ENCODE measurements at regions not wholly inside any gene's neighbourhood (a gene's known extent, or its start where the extent isn't known, plus 50 kb on each side); places are given as distances from the start of the nearest gene placed in this dataset.

GRCh38 chr12:88255847-88256246 is 113.7 kb downstream of the TMTC3 start:
- POLR2A ChIA-PET, result no interaction called here
- intact Hi-C loops (cut with micrococcal nuclease; ENCODE audit: unreplicated experiment), result no loop called here
- no peaks in the 10 kb centered on the region for H3K36me3 ChIP-seq (ENCODE audit: control insufficient read depth, insufficient read depth, low read length)
- Mint-ChIP-seq H3K9me3 (ENCODE audit: unreplicated experiment) (peaks cover 12% of the 10 kb centered on the region), H3K4me3 (ENCODE audit: unreplicated experiment) (no peak overlapping the region), H3K4me1 (ENCODE audit: low read depth, unreplicated experiment) (no peaks in the 10 kb centered on the region), H3K27me3 (ENCODE audit: insufficient read depth, unreplicated experiment) (no peaks in the 10 kb centered on the region), H3K27ac (ENCODE audit: unreplicated experiment) (no peak overlapping the region), H3K36me3 (ENCODE audit: insufficient read depth, unreplicated experiment) (no peaks in the 10 kb centered on the region)
- H3K9me3 ChIP-seq, result no peaks in the 10 kb centered on the region
- no peak for DNase-seq
- H3K4me3 ChIP-seq (ENCODE audit: low read depth, low read length), result no peak overlapping the region
- CTCF ChIA-PET, result no interaction called here
- H3K27me3 ChIP-seq (replicated peaks; ENCODE audit: control insufficient read depth, insufficient read depth, low read length), result no peaks in the 10 kb centered on the region
- no TSS peak for BruUV-seq (replicated peaks)
- H3K4me1 ChIP-seq, result no peaks in the 10 kb centered on the region
- TF ChIP-seq CTCF (IDR thresholded peaks at IDR 0.05; ENCODE audit: insufficient read depth in 1 of 2, low read depth in 1 of 2, low read length in 1 of 2, severe bottlenecking in 1 of 2, unreplicated experiment in 1 of 2), result no peak

- Histone ChIP-seq H3K27me3 (replicated peaks; ENCODE audit: control insufficient read depth, insufficient read depth, low read length) (no peaks in the 10 kb centered on the region), H3K9me3 (no peaks in the 10 kb centered on the region), H3K36me3 (ENCODE audit: control insufficient read depth, insufficient read depth, low read length) (no peaks in the 10 kb centered on the region), H3K4me1 (no peaks in the 10 kb centered on the region), H3K4me3 (ENCODE audit: low read depth, low read length) (no peak overlapping the region)
- Mint-ChIP-seq H3K4me3 (ENCODE audit: unreplicated experiment) (no peak overlapping the region), H3K27ac (ENCODE audit: unreplicated experiment) (no peak overlapping the region), H3K4me1 (ENCODE audit: low read depth, unreplicated experiment) (no peaks in the 10 kb centered on the region), H3K27me3 (ENCODE audit: insufficient read depth, unreplicated experiment) (no peaks in the 10 kb centered on the region), H3K36me3 (ENCODE audit: insufficient read depth, unreplicated experiment) (no peaks in the 10 kb centered on the region), H3K9me3 (ENCODE audit: unreplicated experiment) (peaks cover 12% of the 10 kb centered on the region)
- TF ChIP-seq CTCF (IDR thresholded peaks at IDR 0.05; ENCODE audit: insufficient read depth in 1 of 2, low read depth in 1 of 2, low read length in 1 of 2, severe bottlenecking in 1 of 2, unreplicated experiment in 1 of 2), result no peak
- DNase-seq, result no peak
- intact Hi-C loops (cut with micrococcal nuclease; ENCODE audit: unreplicated experiment), result no loop called here
- BruUV-seq (replicated peaks), result no TSS peak
- POLR2A ChIA-PET, result no interaction called here
- CTCF ChIA-PET, result no interaction called here
Observed at GRCh38 chr12:88258396-88258795, 116.3 kb downstream of the TMTC3 start.

- H3K9me3 Mint-ChIP-seq (ENCODE audit: unreplicated experiment), result no peaks in the 10 kb centered on the region
- POLR2A ChIA-PET, result no interaction called here
- H3K4me3 ChIP-seq (ENCODE audit: low read depth, low read length), result no peak overlapping the region
- H3K27ac Mint-ChIP-seq (ENCODE audit: unreplicated experiment), result no peak overlapping the region
- CTCF ChIA-PET, result no interaction called here
- intact Hi-C loops (cut with micrococcal nuclease; ENCODE audit: unreplicated experiment), result no loop called here
- no peaks in the 10 kb centered on the region for H3K36me3 ChIP-seq (ENCODE audit: control insufficient read depth, insufficient read depth, low read length)
- TF ChIP-seq CTCF (IDR thresholded peaks at IDR 0.05; ENCODE audit: insufficient read depth in 1 of 2, low read depth in 1 of 2, low read length in 1 of 2, severe bottlenecking in 1 of 2, unreplicated experiment in 1 of 2), result no peak
- H3K27me3 ChIP-seq (replicated peaks; ENCODE audit: control insufficient read depth, insufficient read depth, low read length), result no peaks in the 10 kb centered on the region
- no TSS peak for BruUV-seq (replicated peaks)
- H3K4me3 Mint-ChIP-seq (ENCODE audit: unreplicated experiment), result no peak overlapping the region
- no peaks in the 10 kb centered on the region for H3K9me3 ChIP-seq
- H3K4me1 ChIP-seq, result no peaks in the 10 kb centered on the region
- no peaks in the 10 kb centered on the region for H3K36me3 Mint-ChIP-seq (ENCODE audit: insufficient read depth, unreplicated experiment)
- H3K27me3 Mint-ChIP-seq (ENCODE audit: insufficient read depth, unreplicated experiment), result no peaks in the 10 kb centered on the region
- no peaks in the 10 kb centered on the region for H3K4me1 Mint-ChIP-seq (ENCODE audit: low read depth, unreplicated experiment)
- DNase-seq, result no peak
Observed at GRCh38 chr12:88266806-88267360, 124.8 kb downstream of the TMTC3 start.
